ENCODE measurements at regions not wholly inside any gene's neighbourhood (a gene's known extent, or its start where the extent isn't known, plus 50 kb on each side); places are given as distances from the start of the nearest gene placed in this dataset.

DNA sequence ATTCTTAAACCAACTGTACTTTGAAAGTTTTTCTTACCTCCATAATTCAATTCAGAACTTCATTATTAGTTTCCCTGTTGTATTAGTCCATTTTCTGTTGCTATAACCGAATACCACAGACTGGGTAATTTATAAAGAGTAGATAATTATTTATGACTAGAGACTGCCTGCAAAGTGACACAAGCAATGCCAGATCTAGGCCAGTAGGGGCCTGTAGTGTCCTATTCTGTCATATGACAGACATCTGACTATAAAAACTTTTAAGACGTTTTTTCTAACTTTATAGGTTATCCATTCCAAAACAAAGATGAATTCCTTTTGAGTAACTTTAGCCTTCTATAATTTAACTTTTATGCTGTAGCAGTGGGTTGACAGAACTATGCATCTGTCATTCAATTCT is 2783.8 kb downstream of the PCDH9 start:
- intact Hi-C loops (cut with DNase I): no loop called here
- WGBS: 29% methylated on average over 2 of the region's 2 CpGs
- Histone ChIP-seq H3K27me3 (replicated peaks; ENCODE audit: insufficient read depth) (no peaks in the 10 kb centered on the region), H3K4me3 (no peak overlapping the region), H3K36me3 (no peaks in the 10 kb centered on the region), H3K4me1 (replicated peaks) (no peaks in the 10 kb centered on the region), H3K9me3 (no peaks in the 10 kb centered on the region), H3K27ac (no peak overlapping the region)
- TF ChIP-seq POLR2AphosphoS5 (IDR thresholded peaks at IDR 0.05) (no peak), POLR2A (IDR thresholded peaks at IDR 0.05) (no peak)
- TF ChIP-seq, protein P1, sequence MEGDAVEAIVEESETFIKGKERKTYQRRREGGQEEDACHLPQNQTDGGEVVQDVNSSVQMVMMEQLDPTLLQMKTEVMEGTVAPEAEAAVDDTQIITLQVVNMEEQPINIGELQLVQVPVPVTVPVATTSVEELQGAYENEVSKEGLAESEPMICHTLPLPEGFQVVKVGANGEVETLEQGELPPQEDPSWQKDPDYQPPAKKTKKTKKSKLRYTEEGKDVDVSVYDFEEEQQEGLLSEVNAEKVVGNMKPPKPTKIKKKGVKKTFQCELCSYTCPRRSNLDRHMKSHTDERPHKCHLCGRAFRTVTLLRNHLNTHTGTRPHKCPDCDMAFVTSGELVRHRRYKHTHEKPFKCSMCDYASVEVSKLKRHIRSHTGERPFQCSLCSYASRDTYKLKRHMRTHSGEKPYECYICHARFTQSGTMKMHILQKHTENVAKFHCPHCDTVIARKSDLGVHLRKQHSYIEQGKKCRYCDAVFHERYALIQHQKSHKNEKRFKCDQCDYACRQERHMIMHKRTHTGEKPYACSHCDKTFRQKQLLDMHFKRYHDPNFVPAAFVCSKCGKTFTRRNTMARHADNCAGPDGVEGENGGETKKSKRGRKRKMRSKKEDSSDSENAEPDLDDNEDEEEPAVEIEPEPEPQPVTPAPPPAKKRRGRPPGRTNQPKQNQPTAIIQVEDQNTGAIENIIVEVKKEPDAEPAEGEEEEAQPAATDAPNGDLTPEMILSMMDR (IDR thresholded peaks at IDR 0.05): peak in 3 of 4 experiments; percentile 9 to 43 (median 33)
- DNase-seq (ENCODE audit: low spot score): no peak

GRCh38 chr13:64441740-64442139 is 2788.4 kb downstream of the PCDH9 start:
- no peaks in the 10 kb centered on the region for H3K27me3 ChIP-seq (replicated peaks; ENCODE audit: insufficient read depth)
- WGBS: 91% methylated on average over 1 of the region's 1 CpG
- H3K27ac ChIP-seq: no peak overlapping the region
- intact Hi-C loops (cut with DNase I): no loop called here
- no peaks in the 10 kb centered on the region for H3K36me3 ChIP-seq
- TF ChIP-seq POLR2AphosphoS5 (IDR thresholded peaks at IDR 0.05) (no peak), POLR2A (IDR thresholded peaks at IDR 0.05) (no peak)
- TF ChIP-seq, protein P1 (IDR thresholded peaks at IDR 0.05): no peak
- DNase-seq (ENCODE audit: low spot score): no peak
- no peak overlapping the region for H3K4me3 ChIP-seq
- no peaks in the 10 kb centered on the region for H3K4me1 ChIP-seq (replicated peaks)
- H3K9me3 ChIP-seq: no peaks in the 10 kb centered on the region

DNA sequence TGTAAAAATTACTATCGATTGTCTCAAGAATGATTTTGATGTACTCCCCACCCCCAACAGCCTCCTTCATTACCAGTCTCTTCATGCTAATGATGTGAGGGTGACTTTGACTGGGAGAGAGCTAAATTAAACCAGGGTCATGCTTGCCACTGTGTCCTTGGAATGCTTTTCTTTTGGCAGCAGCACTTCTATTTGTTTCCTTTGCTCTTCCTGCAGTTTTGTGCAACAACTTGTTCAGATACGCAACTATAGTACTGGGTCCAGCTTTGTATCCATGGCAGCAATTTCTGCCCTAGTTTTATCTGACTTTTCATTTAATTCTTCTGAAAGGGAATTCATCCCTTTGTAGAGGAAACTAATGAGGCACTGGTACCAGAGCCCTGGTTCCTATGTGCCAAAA is 2792.1 kb downstream of the PCDH9 start:
- Histone ChIP-seq H3K4me3 (no peak overlapping the region), H3K27ac (no peak overlapping the region), H3K9me3 (no peaks in the 10 kb centered on the region), H3K36me3 (no peaks in the 10 kb centered on the region), H3K27me3 (replicated peaks; ENCODE audit: insufficient read depth) (no peaks in the 10 kb centered on the region), H3K4me1 (replicated peaks) (no peaks in the 10 kb centered on the region)
- WGBS: 75% methylated on average over 2 of the region's 2 CpGs
- no peak for DNase-seq (ENCODE audit: low spot score)
- intact Hi-C loops (cut with DNase I): no loop called here
- TF ChIP-seq POLR2AphosphoS5 (IDR thresholded peaks at IDR 0.05): no peak
- TF ChIP-seq POLR2A (IDR thresholded peaks at IDR 0.05): no peak
- TF ChIP-seq, protein P1 (IDR thresholded peaks at IDR 0.05): no peak

- no peak for DNase-seq (ENCODE audit: low spot score)
- H3K36me3 ChIP-seq: no peaks in the 10 kb centered on the region
- WGBS: 70% methylated on average over 2 of the region's 2 CpGs
- TF ChIP-seq, protein P1 (IDR thresholded peaks at IDR 0.05): no peak
- TF ChIP-seq POLR2AphosphoS5 (IDR thresholded peaks at IDR 0.05) (no peak), POLR2A (IDR thresholded peaks at IDR 0.05) (no peak)
- H3K9me3 ChIP-seq: no peaks in the 10 kb centered on the region
- no peaks in the 10 kb centered on the region for H3K4me1 ChIP-seq (replicated peaks)
- intact Hi-C loops (cut with DNase I): no loop called here
- H3K4me3 ChIP-seq: no peak overlapping the region
- H3K27ac ChIP-seq: no peak overlapping the region
- no peaks in the 10 kb centered on the region for H3K27me3 ChIP-seq (replicated peaks; ENCODE audit: insufficient read depth)
These were observed 2800.4 kb downstream of the PCDH9 start for GRCh38 chr13:64429691-64430090.

GRCh38 chr13:64428196-64428595 is 2801.9 kb downstream of the PCDH9 start:
- Histone ChIP-seq H3K9me3 (no peaks in the 10 kb centered on the region), H3K4me3 (no peak overlapping the region), H3K27ac (no peak overlapping the region), H3K4me1 (replicated peaks) (no peaks in the 10 kb centered on the region), H3K27me3 (replicated peaks; ENCODE audit: insufficient read depth) (no peaks in the 10 kb centered on the region), H3K36me3 (no peaks in the 10 kb centered on the region)
- TF ChIP-seq POLR2AphosphoS5 (IDR thresholded peaks at IDR 0.05) (no peak), POLR2A (IDR thresholded peaks at IDR 0.05) (no peak)
- TF ChIP-seq, protein P1 (IDR thresholded peaks at IDR 0.05): no peak
- DNase-seq (ENCODE audit: low spot score): no peak
- intact Hi-C loops (cut with DNase I): no loop called here

Measured in prostate gland (tissue), 2 donors.